ENCODE measurements at regions not wholly inside any gene's neighbourhood (a gene's known extent, or its start where the extent isn't known, plus 50 kb on each side); places are given as distances from the start of the nearest gene placed in this dataset.

DNA sequence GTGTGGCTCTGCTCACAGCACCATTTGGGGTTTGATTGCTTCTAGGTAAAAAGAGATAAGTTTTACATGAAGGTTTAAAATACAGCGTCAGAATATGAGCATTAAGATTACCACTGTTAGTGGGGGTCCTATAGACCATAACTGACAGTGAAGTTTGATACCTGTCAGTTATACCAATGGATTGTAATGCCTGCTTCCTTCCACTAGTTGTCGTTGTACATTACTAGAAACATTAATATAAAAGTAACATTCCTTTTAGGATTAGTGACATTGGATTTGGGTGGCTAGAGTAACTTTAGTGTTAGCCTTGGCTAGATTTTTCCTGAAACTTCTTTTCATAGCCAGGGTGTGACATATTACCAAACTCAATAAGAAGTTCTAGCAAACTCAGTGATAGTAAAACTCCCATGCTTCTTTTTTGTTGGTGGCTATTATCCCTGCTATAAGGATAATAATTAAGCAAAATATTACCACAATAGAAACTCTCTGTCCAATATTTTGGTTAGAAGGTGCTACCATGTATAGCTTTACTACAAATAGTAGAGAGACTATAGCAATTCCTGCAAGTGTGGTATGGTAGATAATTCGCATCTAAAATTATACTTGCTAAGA, 57.1 kb downstream of the FAM181B start:
- POLR2A ChIA-PET = no interaction called here
- CTCF ChIA-PET = no interaction called here

DNA sequence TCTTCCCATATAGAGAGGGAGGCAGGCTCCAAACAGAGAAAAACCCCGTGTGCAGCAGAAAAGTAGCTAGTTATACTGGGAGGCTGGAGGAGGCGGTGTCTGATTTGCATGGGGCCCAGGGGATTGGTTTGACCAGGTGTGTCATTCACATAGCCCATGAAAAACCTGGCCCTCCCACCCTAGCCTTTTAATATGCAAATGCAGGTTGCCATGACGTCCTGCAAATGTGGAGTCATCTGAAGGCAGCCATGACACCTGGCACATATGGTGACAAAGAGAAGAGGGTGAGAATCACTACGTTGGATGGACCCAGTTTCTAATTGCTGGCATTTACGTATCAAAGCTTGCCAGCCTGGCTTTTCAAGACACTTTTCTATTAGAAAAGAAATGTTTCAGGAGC, 57.8 kb downstream of the FAM181B start:
- ChIA-PET CTCF (no interaction called here), POLR2A (no interaction called here)

DNA sequence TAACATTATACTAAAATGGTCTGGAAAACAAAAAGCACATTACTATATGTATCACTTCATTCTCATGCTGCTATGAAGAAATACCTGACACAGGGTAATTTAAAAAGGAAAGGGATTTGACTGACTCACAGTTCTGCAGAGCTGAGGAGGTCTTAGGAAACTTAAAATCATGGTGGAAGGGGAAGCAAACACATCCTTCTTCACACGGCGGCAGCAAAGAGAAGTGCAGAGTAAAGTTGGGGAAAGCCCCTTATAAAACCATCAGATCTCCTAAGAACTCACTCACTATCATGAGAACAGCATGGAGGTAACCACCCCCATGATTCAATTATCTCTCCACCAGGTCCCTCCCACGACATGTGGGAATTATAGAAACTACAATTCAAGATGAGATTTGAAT, 60.0 kb downstream of the FAM181B start:
- ChIA-PET POLR2A (no interaction called here), CTCF (interaction anchor here (0.6 kb wide), 1 partner anchor 43 kb away, joined by 3 read pairs; no protein-coding TSS in a partner anchor)

DNA sequence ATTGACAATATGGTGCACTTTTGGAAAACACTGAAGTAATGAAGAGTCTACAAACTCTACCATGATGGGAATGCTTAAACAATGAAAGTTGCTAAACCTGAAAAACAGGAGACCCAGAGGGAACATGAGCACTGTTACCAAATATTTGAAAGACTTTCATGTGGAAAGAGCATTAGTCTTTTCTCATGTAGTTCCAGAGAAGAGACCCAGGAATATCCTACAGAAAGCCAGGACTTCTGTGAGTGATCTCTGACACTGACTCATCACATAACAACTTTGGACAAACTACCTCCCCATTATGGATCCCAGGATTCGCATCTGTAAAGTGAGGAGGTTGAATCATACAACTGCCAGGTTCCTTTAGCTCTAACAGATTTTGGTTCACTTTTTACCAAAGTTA, 62.2 kb downstream of the FAM181B start:
- POLR2A ChIA-PET = no interaction called here
- CTCF ChIA-PET = interaction anchor here (0.7 kb wide), 1 partner anchor 173 kb away, joined by 3 read pairs; no protein-coding TSS in a partner anchor

- ChIA-PET POLR2A (no interaction called here), CTCF (no interaction called here)
These were observed 70.1 kb downstream of the FAM181B start for GRCh38 chr11:82663535-82663934.

DNA sequence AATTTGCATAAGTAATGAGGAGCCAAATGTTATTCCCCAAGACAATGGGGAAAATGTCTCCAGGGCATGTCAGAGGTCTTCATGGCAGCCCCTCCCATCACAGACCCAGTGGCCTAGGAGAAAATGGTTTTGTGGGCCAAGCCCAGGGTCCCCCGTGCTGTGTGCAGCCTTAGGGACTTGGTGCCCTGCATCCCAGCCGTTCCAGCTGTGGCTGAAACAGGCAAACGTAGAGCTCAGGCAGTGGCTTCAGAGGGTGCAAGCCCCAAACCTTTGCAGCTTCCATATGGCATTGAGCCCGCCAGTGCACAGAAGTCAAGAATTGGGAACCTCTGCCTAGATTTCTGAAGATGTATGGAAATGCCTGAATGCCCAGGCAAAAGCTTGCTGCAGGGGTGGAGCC, 79.9 kb downstream of the FAM181B start:
- ChIA-PET POLR2A (no interaction called here), CTCF (no interaction called here)

GRCh38 chr11:82639251-82639650, 94.4 kb downstream of the FAM181B start:
- POLR2A ChIA-PET = no interaction called here
- CTCF ChIA-PET = no interaction called here

- ChIA-PET CTCF (no interaction called here), POLR2A (no interaction called here)
These were observed 97.0 kb downstream of the FAM181B start for GRCh38 chr11:82636615-82637014.

GRCh38 chr11:82634091-82634490, 99.6 kb downstream of the FAM181B start:
- ChIA-PET CTCF (no interaction called here), POLR2A (no interaction called here)

DNA sequence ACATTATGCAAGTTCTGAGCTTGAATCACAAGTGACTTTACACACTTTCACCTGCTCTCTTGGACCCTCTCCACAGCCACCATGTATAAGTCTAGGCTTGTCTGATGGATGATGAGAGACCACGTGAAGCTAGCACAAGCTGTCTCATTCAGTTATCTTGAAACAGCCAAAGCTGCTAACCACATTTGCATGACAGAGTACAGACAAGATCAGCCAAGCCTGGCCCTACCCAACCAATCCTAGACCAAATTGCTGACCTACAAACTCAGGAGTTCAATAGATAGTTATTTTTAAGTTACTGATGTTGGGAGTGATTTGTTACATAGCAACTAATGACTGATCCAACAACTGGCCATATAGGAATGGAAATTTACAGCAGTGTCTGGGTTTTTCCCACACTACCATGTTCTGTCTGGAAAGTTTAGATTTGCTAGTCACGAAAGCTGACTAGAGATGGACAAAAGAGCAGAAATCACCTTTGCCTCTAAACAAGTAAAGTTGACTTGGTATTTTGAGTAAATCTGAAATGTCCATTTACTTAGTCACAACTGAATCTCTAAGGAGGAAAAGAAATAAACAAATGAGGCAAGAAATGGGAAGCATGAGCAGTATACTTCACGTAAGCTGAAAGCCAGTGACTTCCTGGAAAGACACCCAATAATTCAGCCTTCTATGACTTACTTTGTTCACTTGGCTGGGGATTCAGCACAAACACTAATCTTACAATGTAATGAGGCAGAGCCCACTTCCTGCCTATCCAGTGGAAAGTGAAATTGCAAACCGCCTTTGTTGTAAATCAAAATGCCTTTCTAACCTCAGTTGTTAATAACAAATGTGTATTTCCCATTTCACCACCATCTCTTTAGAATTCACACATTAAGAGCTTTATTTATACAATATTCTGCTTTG, 101.7 kb downstream of the FAM181B start:
- CTCF ChIA-PET = no interaction called here
- POLR2A ChIA-PET = no interaction called here

GRCh38 chr11:82610671-82611070, 123.0 kb downstream of the FAM181B start:
- CTCF ChIA-PET = no interaction called here
- POLR2A ChIA-PET = no interaction called here

DNA sequence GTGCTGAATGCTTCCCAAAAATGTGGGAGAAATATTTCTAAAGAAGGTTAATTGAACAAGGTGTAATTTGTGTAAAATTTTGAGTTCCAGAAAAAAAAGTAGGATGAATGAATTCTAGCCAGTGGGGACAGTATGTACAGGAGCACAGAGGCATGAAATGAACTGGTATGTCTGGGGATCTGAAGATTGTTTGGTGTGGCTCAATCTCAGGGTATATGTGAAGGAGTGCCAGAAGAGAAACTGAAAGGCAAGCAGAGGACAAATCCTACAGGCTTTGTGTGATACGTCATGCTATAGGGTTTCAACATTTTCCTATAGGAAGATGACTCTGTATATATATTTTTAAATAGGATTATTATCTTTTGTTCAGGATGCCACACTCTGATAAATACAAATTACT, 126.9 kb downstream of the FAM181B start:
- ChIA-PET CTCF (no interaction called here), POLR2A (no interaction called here)

DNA sequence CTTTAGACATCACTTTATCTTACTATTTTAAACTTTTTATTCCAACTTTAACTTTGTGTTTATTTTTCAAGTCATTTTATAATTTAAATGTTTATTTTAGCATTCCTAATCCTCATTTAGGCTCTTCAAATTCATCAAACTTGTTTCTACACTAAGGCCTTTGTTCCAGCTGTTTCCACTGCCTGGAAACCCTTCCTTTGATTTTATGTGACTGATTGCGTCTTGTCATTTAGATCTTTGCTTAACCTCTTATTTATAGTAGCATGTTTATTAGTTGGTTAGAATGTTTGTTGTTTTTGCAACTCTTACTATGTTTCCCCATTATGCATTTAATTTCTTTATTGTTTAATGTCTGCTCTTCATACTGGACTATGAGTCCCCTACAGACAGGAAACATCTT, 132.0 kb downstream of the FAM181B start:
- CTCF ChIA-PET = no interaction called here
- POLR2A ChIA-PET = no interaction called here

DNA sequence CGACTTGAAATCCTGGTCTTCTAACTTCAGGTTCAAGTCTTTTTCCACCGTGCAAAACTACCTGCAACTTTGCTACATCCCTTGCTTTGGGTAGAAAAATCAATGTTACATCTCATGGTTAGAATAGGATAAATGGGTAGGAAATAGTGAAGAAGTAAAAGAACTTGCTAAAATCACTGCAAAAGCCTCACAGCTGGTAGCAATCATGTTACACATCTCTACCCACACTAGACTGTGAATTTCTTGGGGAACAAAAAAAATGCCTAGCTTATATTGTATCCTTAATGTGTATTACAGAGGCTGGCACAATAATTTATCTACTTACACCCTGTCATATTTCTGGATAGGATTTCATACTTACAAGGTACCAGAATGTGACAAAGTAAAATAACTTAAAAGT, 133.8 kb downstream of the FAM181B start:
- ChIA-PET CTCF (no interaction called here), POLR2A (no interaction called here)

- POLR2A ChIA-PET = no interaction called here
These were observed 147.1 kb downstream of the FAM181B start for GRCh38 chr11:82586581-82586980.

GRCh38 chr11:82577246-82577645, 156.4 kb downstream of the FAM181B start:
- POLR2A ChIA-PET = no interaction called here
- CTCF ChIA-PET = no interaction called here

More at GRCh38 chr11:82586581-82586980, 147.1 kb downstream of the FAM181B start:
- CTCF ChIA-PET = no interaction called here

GRCh38 chr11:82560836-82561235, 172.8 kb downstream of the FAM181B start:
- CTCF ChIA-PET = no interaction called here
- POLR2A ChIA-PET = no interaction called here

DNA sequence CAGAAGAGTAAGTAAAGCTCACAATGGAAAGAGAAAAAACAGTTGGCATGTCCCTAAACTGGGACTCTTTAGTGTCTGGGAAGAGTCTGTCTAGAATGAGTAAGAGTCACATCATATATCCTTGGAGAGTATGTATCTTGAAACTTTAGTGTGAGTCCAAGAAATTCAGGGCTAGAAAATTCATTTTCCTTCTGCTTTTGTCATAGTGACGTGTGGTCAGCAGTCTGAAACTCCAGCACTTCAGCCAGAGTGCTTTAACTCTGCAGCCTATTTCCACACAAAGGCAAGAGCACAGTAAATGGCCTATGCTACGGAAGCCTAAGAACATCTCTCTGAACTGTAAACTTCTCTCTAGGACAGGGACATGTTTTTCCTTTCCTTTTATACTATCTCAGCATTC, 174.1 kb downstream of the FAM181B start:
- ChIA-PET CTCF (interaction anchor here (0.9 kb wide), 1 partner anchor 9 kb away, joined by 3 read pairs; no protein-coding TSS in a partner anchor), POLR2A (no interaction called here)

DNA sequence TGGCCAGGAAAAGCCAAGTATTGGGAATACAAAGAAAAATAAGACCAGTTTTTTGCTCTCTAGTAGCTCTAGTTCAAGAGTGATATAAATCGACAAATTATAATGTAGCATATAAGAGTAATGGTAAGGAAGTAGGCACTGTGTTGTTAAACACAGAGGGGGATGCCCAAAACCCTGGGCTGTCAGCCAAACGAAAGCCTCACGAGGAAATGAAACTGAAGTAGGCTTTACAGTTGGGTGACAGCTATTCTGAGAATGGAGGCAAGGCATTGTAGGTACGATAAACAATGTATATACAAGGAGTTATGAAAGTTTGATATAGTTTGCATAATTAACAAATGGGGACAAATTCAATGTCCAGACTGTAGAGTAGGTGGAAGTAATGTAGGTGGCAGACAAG, 176.4 kb downstream of the FAM181B start:
- ChIA-PET CTCF (no interaction called here), POLR2A (no interaction called here)

DNA sequence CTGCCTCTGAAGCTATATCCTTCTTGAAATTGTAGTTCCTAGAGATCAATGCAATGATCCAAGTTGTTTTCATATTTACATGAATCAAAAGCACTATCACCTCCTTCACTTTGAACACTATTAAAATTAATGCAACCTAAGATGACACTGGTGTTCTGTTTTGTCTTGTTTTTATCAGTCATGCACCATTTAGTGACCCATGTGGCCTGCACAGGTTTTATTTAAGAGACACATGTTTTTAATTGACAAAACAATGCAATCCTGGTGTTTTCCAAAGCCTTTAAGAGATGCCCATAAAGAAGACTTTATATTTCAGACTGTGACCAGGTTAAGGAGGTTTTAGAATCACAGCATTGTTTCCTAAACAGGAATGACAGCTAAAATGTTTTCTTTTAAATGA, 177.5 kb downstream of the FAM181B start:
- POLR2A ChIA-PET = no interaction called here

GRCh38 chr11:82546661-82547557, 186.8 kb downstream of the FAM181B start:
- CTCF ChIA-PET = no interaction called here

More for the DNA sequence above, 177.5 kb downstream of the FAM181B start:
- CTCF ChIA-PET = no interaction called here

More at GRCh38 chr11:82546661-82547557, 186.8 kb downstream of the FAM181B start:
- POLR2A ChIA-PET = no interaction called here
